GM21619 (cell line): ENCODE measurements at regions not wholly inside any gene's neighbourhood (a gene's known extent, or its start where the extent isn't known, plus 50 kb on each side); places are given as distances from the start of the nearest gene placed in this dataset.

Source experiments
- ATAC-seq: cut with Tn5 transposase; IDR thresholded peaks from one replicate; pipeline ENCODE4 v1.9.1; 2021; ENCODE audit not compliant: unreplicated experiment

GRCh38 chr6:10060004-10060403 is 354.9 kb downstream of the TFAP2A start:
- ATAC-seq = no peak

- ATAC-seq = no peak
Measured at GRCh38 chr6:10054672-10055071, 360.2 kb downstream of the TFAP2A start.

- no peak for ATAC-seq
Measured at GRCh38 chr6:10051283-10051682, 363.6 kb downstream of the TFAP2A start.

GRCh38 chr6:10048370-10049297 is 366.2 kb downstream of the TFAP2A start:
- ATAC-seq = no peak

- ATAC-seq = no peak
Measured at GRCh38 chr6:10042280-10042679, 372.6 kb downstream of the TFAP2A start.

DNA sequence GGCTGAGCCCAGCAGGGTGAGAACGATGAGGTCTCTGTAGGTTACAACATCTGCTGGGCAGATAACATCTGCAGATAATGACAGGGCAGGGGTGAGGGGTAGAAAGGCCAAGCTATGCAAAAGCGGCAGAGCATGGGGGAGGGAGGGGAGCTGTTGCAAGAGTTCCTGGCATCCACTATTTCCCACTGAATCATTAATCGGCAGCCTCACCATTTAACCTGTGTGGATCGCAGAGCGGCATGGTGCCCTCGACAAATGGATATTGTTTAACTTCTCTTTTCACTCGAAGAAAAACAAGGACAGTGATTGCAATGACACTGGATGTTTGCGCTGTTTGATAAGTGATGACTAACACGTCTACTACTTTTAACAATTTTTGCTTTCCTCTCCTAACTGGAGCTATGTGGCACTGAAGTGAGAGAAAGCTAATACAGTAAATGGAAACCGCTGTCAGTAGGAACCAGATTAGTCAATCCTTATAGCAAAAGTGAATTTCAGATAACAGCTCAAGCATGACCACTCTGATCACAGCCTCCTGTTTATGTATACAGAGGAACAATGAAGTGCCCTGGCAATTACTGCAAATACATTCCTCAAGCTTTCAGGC is 381.5 kb downstream of the TFAP2A start:
- ATAC-seq = no peak

GRCh38 chr6:10031617-10032016 is 383.3 kb downstream of the TFAP2A start:
- ATAC-seq = no peak

DNA sequence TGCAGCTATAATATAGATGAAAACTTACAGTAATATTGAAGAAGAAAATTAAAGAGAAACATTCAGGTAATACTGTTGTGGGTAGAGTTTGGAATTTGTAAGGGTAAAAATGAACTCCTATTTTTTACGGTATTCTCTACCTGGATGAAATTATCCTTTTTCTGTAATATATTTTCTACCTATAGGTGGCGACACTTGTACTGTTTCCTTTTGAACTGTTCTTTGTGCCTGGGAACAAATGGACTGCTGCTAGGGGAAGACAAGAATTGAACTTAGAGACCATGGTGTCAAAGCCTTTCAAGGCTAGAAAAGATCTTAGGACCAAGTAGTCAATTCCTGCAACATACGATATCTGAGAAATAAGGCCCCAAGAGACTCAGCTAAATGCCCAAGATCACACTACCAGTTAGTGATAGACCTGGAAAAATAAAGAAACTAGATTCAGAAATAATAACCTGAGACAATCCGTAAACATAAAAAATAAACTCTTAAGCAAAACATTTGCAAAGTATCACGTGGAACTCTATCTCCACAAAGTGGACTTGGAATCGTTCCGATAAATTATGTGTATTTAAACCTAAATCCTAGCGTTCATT is 383.8 kb downstream of the TFAP2A start:
- no peak for ATAC-seq

- no peak for ATAC-seq
Measured at GRCh38 chr6:10028222-10028621, 386.7 kb downstream of the TFAP2A start.

DNA sequence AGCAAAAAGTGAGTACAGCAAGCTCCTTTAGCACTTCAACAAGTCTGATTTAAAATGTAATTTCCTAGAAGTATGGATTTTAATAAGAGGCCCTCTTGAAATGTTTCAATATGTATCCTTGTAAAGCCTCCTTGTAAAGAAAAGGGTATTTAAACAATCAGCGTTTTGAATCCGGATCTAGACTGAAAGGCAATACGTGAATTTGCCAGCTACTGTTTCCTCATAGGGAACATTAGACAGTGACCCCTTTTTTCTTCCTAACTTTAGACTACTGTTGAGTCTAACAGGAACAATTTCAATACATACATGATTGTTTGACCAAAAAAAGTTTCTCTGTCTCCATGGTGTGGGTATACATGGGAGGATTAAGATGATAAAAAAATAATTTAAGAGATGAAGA is 395.0 kb downstream of the TFAP2A start:
- ATAC-seq = no peak

DNA sequence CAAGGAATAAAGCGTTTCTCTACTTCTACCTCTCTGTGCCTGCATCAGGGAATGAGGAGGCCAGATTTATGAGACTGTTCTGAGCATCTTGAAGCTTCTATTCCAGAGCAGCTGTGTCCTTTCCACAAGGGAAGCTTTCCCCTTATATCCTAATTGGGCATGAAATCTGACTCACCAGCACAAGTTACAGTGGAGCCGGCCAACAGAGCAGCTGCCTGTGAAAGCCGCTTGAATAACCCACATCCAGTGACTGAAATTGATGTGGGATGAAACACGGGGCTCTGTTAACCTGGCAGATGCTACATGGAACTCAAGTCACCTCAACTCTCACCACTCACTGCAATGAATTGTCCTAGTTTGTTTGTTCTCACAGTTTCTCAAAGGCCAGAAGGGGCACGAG is 400.3 kb downstream of the TFAP2A start:
- no peak for ATAC-seq

GRCh38 chr6:10000551-10000950 is 414.3 kb downstream of the TFAP2A start:
- ATAC-seq = no peak

DNA sequence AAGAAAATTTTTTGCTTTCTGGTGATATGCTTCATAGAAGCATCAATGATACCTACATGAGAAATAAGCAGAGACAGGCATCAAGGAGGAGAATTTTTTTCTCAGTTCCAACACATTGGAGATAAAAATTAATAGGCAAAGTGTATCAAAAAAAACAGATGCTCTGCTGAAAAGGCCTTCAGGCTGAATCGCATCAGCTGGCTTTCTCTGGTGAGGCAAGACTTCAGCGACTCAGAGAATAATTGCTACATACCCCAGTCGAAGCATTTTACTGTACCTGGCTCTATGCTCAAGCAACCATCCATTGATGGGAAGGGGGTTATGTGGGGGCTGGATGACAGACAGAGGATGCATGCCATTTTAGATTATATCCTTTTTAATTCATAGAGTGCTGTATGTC is 415.1 kb downstream of the TFAP2A start:
- ATAC-seq = no peak

DNA sequence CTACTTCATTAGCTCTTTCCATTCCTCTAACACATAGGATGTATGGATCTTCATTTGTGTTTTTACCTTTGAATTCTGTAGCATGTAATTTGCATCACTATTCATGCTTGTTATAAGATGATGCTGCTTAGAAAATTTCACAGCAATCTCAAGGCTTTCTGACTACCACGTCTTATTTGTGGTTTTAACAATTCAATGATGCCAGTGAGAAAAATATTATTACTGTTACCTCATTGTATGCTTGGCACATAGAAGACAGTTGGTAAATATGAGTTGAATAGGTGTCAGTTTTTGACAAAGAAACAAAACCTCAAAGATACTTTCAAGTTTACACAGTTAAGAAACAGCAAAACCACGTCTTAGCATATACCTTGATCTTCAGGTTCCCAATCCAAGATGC is 428.6 kb downstream of the TFAP2A start:
- ATAC-seq = no peak

DNA sequence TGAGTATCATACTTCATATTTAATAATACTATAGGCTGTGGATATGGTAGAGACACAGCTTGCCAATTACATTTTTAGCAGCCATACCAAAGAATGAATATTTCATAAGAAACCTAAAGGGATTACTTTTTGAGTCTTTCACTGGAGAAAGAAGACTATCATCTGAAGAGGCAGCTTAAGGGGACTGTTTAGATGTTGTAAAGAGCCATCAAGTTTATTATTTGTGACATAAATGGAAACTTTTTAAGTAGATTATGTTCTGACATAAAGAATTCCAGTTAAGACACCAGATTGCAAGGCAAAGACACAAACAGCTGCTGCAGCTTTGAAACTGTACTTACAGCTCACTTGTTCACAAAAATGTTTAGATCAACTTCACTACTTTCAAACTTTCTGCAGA is 429.4 kb downstream of the TFAP2A start:
- no peak for ATAC-seq

DNA sequence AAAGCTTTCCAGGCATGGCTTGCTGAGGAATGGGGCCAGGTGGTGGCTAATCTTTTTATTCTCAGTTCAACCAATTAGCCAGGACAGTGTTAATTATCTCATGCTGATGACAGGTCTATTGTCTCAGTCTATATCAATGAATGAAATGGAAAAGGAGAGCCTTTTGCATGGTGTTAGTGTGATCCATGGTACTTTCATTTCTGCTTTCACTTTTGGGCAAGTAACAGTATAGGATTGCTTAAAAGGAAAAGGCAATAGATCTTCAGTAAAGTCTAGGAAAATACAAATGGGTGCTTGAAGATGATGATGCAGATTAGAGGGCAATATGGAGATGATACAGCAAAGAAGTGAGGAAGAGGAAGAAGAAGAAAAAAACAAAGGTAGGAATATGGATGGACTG is 430.3 kb downstream of the TFAP2A start:
- no peak for ATAC-seq

GRCh38 chr6:9983168-9983567 is 431.7 kb downstream of the TFAP2A start:
- ATAC-seq = no peak

DNA sequence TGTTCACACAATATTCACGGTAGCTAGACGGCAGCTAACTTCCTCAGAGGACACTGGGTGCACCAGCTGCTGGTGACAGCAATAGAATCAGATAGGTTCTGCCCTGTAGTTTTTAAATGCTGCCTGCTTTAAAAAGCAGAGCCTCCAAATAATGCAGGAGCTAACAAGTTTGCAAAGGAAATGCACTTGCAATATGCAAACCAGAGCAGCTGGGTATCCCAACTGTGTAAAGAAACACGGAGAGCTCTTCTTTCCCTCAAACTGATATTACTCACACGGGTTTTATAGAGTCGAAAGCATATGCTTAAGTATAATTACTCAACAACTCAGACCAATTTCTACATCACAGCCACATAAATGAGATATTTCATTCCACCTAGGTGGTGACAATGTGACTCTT is 432.7 kb downstream of the TFAP2A start:
- ATAC-seq = no peak

DNA sequence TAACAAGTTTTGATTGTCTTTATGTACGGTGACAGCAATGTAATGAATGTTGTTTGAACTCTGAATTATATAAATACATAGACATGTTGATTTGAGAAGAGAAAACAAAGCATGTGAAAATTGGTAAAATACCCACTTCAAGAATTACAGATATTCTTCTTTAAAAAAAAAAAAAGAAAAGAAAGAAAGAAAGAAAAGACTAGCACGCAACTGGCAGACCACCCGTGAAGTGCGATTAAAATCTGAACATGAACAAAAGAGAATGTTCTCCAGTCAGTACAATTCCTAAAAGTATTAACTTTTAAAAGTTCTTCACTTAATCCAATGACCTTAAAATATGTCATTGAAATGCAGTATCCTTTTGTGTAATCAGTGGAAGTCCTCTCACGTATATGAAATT is 434.9 kb downstream of the TFAP2A start:
- no peak for ATAC-seq

DNA sequence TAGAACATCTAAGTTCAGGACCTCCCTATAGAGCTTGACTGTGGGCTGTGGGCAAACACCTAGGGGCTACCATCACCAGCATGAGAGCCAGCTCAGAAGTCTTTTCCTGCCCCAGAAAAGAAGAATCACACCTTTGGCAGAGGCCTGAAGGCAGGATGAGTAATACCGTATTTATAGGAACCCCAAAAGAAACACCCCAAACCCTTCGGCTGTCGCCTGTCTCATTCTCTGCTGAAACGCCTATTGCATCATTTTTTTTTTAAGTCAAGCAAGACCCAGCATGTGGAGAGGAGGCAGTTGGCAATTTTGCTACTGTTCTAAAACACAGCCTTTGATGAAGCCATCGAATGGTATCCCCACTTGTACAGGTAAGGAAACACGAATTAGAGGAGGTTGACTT is 436.4 kb downstream of the TFAP2A start:
- no peak for ATAC-seq

GRCh38 chr6:9977411-9977810 is 437.5 kb downstream of the TFAP2A start:
- ATAC-seq = no peak

DNA sequence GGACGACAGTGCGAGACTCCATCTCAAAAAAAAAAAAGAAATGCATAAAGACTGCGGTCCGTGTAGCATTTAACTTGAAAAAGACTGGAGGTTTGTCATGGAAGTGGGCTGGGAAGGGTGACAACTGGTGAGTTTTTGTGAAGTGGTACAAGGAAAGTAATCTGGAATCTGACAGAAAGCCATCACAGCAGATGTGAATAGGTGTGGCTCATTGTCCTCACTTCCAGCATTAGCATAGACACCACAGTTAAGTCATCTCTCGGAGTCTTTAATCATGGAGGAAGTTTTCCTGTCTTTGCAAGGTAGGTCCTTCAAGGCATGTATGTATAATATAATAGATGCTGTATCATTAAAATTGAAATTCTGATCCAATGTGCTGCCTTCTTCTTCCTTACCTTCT is 453.2 kb downstream of the TFAP2A start:
- ATAC-seq = no peak
